ENCODE measurements at regions not wholly inside any gene's neighbourhood (a gene's known extent, or its start where the extent isn't known, plus 50 kb on each side); places are given as distances from the start of the nearest gene placed in this dataset.

- Mint-ChIP-seq H3K36me3 (ENCODE audit: low read depth) (no peaks in the 10 kb centered on the region), H3K9me3 (peaks cover 18% of the 10 kb centered on the region), H3K27me3 (ENCODE audit: low read depth) (peaks cover 3% of the 10 kb centered on the region), H3K4me1 (no peaks in the 10 kb centered on the region), H3K27ac (no peak overlapping the region), H3K4me3 (no peak overlapping the region)
- TF ChIP-seq, protein P1, sequence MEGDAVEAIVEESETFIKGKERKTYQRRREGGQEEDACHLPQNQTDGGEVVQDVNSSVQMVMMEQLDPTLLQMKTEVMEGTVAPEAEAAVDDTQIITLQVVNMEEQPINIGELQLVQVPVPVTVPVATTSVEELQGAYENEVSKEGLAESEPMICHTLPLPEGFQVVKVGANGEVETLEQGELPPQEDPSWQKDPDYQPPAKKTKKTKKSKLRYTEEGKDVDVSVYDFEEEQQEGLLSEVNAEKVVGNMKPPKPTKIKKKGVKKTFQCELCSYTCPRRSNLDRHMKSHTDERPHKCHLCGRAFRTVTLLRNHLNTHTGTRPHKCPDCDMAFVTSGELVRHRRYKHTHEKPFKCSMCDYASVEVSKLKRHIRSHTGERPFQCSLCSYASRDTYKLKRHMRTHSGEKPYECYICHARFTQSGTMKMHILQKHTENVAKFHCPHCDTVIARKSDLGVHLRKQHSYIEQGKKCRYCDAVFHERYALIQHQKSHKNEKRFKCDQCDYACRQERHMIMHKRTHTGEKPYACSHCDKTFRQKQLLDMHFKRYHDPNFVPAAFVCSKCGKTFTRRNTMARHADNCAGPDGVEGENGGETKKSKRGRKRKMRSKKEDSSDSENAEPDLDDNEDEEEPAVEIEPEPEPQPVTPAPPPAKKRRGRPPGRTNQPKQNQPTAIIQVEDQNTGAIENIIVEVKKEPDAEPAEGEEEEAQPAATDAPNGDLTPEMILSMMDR (IDR thresholded peaks at IDR 0.05; ENCODE audit: unreplicated experiment in 3 of 3): no peak
Observed at GRCh38 chr7:46369933-46370654, 449.0 kb upstream of the IGFBP3 start.

- H3K4me3 Mint-ChIP-seq: no peak overlapping the region
Observed at GRCh38 chr7:46368871-46369270, 447.8 kb upstream of the IGFBP3 start.

DNA sequence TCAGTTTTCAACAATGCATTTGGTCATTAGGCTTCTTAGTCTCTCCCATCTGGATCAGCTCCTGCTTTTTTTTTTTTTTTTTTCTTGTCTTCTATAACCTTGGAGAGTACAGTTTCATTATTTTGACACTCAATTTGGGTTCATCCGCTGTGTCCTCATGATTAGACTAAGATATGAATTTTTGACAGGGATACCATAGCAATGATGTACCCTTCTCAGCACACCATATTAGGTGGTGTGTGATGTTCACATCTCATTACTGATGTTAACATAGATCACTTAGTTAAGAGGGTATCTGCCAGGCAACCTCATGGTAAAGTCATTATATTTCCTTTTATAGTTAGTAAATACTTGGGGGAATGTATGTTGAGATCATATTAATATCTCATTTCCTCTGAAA is 445.5 kb upstream of the IGFBP3 start:
- H3K36me3 Mint-ChIP-seq (ENCODE audit: low read depth): no peaks in the 10 kb centered on the region
- no peak overlapping the region for H3K27ac Mint-ChIP-seq
- no peaks in the 10 kb centered on the region for H3K27me3 Mint-ChIP-seq (ENCODE audit: low read depth)
- peaks cover 8% of the 10 kb centered on the region for H3K9me3 Mint-ChIP-seq
- H3K4me1 Mint-ChIP-seq: no peaks in the 10 kb centered on the region
- H3K4me3 Mint-ChIP-seq: no peak overlapping the region
- TF ChIP-seq, protein P1 (IDR thresholded peaks at IDR 0.05; ENCODE audit: unreplicated experiment in 3 of 3): no peak

More at GRCh38 chr7:46368871-46369270, 447.8 kb upstream of the IGFBP3 start:
- Mint-ChIP-seq H3K36me3 (ENCODE audit: low read depth) (no peaks in the 10 kb centered on the region), H3K27ac (no peak overlapping the region), H3K9me3 (peaks cover 15% of the 10 kb centered on the region), H3K27me3 (ENCODE audit: low read depth) (no peaks in the 10 kb centered on the region), H3K4me1 (no peaks in the 10 kb centered on the region)
- TF ChIP-seq, protein P1 (IDR thresholded peaks at IDR 0.05; ENCODE audit: unreplicated experiment in 3 of 3): no peak

DNA sequence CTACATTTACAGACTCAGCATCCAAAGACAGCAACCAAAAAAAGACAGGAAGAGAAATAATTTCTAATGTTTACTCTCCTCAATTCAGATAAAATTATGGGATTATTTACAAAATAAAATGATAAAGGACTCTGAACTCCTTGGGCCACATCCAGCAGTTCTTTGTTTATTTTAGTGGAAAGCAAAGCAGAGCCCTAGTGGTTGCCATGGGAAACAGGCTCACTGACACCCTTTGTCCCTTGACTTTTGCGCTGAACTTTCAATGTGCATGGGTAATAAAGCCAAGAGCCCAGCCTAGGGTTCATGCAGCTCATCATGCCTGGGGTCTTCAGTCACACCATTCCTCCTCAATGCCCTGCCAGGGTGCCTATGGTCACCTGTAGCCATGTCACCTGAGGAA is 442.6 kb upstream of the IGFBP3 start:
- H3K4me3 Mint-ChIP-seq: no peak overlapping the region
- no peaks in the 10 kb centered on the region for H3K4me1 Mint-ChIP-seq
- TF ChIP-seq, protein P1 (IDR thresholded peaks at IDR 0.05; ENCODE audit: unreplicated experiment in 3 of 3): no peak
- H3K27ac Mint-ChIP-seq: no peak overlapping the region
- peaks cover 5% of the 10 kb centered on the region for H3K9me3 Mint-ChIP-seq
- H3K27me3 Mint-ChIP-seq (ENCODE audit: low read depth): no peaks in the 10 kb centered on the region
- no peaks in the 10 kb centered on the region for H3K36me3 Mint-ChIP-seq (ENCODE audit: low read depth)

DNA sequence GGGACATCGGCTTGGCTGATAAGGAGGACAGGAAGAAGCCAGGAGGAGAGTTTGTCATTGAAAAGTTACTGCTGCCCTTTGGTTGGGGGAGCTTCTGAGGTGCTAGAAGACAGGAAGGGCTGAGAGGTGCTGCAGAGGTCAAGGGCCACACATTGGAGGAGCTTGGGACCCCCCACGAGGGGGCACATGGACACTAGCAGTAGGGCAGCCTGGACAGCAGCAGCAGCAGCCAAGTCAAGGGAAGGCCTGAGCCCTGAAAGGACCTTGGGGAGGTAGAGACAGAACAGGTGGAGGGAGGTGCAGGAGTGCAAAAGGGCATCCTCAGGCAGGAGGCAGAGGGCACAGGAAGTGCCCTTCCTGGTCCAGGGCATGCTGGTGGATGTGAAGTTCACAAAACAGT is 439.7 kb upstream of the IGFBP3 start:
- H3K9me3 Mint-ChIP-seq: no peaks in the 10 kb centered on the region
- TF ChIP-seq, protein P1 (IDR thresholded peaks at IDR 0.05; ENCODE audit: unreplicated experiment in 3 of 3): no peak
- H3K27ac Mint-ChIP-seq: no peak overlapping the region
- H3K27me3 Mint-ChIP-seq (ENCODE audit: low read depth): peaks cover 4% of the 10 kb centered on the region
- no peaks in the 10 kb centered on the region for H3K4me1 Mint-ChIP-seq
- no peak overlapping the region for H3K4me3 Mint-ChIP-seq
- H3K36me3 Mint-ChIP-seq (ENCODE audit: low read depth): no peaks in the 10 kb centered on the region

DNA sequence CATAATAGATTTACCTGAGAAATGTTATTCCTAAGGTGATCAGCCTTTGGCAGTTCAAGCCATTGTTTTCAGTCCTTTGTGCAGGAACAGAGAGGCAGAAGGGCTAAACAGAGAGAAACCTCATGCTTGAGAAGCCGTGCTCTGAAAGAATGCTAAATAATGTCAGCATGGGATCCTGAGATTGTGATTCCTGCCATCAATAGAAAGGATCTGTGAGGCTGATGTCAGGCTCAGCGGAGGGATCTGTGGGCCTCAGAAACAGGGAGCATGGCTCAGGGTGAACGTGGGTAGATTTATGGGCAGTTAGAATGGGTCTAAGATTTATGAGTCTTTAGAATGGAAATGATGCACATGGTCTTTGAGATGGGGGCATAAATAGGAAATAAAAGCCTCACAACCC is 439.2 kb upstream of the IGFBP3 start:
- H3K36me3 Mint-ChIP-seq (ENCODE audit: low read depth): no peaks in the 10 kb centered on the region
- no peaks in the 10 kb centered on the region for H3K4me1 Mint-ChIP-seq
- no peak overlapping the region for H3K27ac Mint-ChIP-seq
- no peak overlapping the region for H3K4me3 Mint-ChIP-seq
- H3K9me3 Mint-ChIP-seq: no peaks in the 10 kb centered on the region
- TF ChIP-seq, protein P1 (IDR thresholded peaks at IDR 0.05; ENCODE audit: unreplicated experiment in 3 of 3): no peak
- H3K27me3 Mint-ChIP-seq (ENCODE audit: low read depth): peaks cover 4% of the 10 kb centered on the region

All from nephron (organoid).